Keratinocyte (primary cell): ENCODE measurements at regions not wholly inside any gene's neighbourhood (a gene's known extent, or its start where the extent isn't known, plus 50 kb on each side); places are given as distances from the start of the nearest gene placed in this dataset.

Experiments
- EZH2 ChIP-seq: IDR thresholded peaks from one replicate; pipeline ENCODE4 v1.6.1; 2012; ENCODE audit warnings: inconsistent platforms, mild to moderate bottlenecking, low read length, moderate library complexity
- TF ChIP-seq, protein P1 (sequence below), 3 experiments: IDR thresholded peaks in 1 of 3; conservative IDR thresholded peaks in 1 of 3; optimal IDR thresholded peaks in 1 of 3; 2 replicates in 2 of 3; 3 replicates in 1 of 3; pipeline versions ENCODE3 to v1.5.1; 2011; ENCODE audit warnings: low read length in 3 of 3, mild to moderate bottlenecking in 3 of 3, moderate library complexity in 2 of 3, control low read depth in 1 of 3, inconsistent platforms in 1 of 3; ENCODE audit not compliant: insufficient read depth in 2 of 3; ENCODE audit errors: extremely low read depth in 1 of 3

DNA sequence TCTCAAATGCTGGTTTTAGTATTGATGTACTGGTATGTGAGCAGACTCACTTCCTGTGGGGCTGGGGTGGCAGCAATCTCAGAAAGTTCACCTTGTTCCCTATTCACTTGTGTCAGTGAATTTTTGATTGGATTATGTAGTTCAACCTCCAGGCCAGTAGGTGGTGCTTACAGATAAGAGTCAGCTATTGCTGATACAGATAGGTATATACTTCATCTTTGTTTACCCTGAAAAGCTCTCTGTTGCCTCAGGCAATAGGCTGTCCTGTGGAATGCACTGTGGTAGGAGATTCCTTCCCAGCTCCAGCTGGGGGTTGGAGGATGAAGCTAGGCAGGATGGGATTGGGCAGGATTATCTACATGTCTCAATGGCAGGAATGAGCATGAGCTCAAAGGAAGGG lies 851.2 kb upstream of the EYS start:
- TF ChIP-seq EZH2 = no peak
- TF ChIP-seq, protein P1, sequence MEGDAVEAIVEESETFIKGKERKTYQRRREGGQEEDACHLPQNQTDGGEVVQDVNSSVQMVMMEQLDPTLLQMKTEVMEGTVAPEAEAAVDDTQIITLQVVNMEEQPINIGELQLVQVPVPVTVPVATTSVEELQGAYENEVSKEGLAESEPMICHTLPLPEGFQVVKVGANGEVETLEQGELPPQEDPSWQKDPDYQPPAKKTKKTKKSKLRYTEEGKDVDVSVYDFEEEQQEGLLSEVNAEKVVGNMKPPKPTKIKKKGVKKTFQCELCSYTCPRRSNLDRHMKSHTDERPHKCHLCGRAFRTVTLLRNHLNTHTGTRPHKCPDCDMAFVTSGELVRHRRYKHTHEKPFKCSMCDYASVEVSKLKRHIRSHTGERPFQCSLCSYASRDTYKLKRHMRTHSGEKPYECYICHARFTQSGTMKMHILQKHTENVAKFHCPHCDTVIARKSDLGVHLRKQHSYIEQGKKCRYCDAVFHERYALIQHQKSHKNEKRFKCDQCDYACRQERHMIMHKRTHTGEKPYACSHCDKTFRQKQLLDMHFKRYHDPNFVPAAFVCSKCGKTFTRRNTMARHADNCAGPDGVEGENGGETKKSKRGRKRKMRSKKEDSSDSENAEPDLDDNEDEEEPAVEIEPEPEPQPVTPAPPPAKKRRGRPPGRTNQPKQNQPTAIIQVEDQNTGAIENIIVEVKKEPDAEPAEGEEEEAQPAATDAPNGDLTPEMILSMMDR (optimal IDR thresholded peaks at IDR 0.05 in 1 of 3, IDR thresholded peaks at IDR 0.05 in 1 of 3, conservative IDR thresholded peaks at IDR 0.05 in 1 of 3; ENCODE audit: extremely low read depth in 1 of 3, insufficient read depth in 2 of 3, low read length in 3 of 3) = peak in 1 of 3 experiments; percentile 20
